Hematopoietic multipotent progenitor cell (in vitro differentiated cells): ENCODE measurements at regions not wholly inside any gene's neighbourhood (a gene's known extent, or its start where the extent isn't known, plus 50 kb on each side); places are given as distances from the start of the nearest gene placed in this dataset.
"Not testable (repeated sequence)": the region's sequence is repeated elsewhere in the genome, so short reads cannot be mapped to it uniquely, and the experiment has no call there.

ENCODE experiments used
- DNase-seq, 3 donors: peaks; one replicate each; pipeline ENCODE4 v3.0.0-alpha.2; 2011 to 2015; ENCODE audit warnings: low read depth in 2 of 3, low spot score in 2 of 3

DNA sequence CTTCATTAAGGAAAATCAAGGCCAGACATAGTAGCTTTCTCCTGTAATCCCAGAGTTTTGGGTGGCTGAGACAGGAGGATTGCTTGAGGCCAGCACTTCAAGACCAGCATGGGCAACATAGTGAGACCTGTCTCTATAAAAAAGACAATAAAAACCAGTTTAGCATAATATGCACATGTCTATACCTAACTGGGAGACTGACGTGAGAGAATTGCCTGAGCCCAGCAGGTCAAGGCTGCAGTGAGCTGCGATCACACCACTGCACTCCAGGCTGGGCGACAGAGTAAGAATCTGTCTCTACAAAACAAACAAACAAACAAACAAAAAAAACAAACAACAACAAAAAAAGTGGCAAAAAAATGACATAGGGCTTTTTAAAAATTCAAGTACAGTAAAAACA is 820.8 kb downstream of the MTRR start:
- DNase-seq, result no peak

DNA sequence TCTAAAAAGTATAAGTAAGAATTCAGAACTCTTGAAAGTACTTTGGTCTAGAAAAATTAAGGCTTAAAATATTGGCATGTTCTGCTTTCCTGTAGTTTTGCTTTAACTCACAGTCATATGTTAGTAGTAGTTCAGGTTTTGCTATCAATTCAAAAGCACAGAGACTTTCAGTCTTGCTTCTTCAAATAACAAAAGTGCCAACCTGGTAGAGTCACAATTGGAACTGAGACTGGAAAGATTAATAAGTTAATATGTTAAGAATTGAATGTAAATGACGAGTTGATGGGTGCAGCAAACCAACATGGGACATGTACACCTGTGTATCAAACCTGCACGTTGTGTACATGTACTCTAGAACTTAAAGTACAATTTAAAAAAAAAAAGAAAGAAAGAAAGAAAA is 822.3 kb downstream of the MTRR start:
- no peak for DNase-seq

- no peak for DNase-seq
Measured at GRCh38 chr5:8693341-8693844, 824.4 kb downstream of the MTRR start.

- DNase-seq, result no peak
Measured at GRCh38 chr5:8694545-8694944, 825.6 kb downstream of the MTRR start.

- no peak for DNase-seq
Measured at GRCh38 chr5:8695902-8696845, 827.2 kb downstream of the MTRR start.

DNA sequence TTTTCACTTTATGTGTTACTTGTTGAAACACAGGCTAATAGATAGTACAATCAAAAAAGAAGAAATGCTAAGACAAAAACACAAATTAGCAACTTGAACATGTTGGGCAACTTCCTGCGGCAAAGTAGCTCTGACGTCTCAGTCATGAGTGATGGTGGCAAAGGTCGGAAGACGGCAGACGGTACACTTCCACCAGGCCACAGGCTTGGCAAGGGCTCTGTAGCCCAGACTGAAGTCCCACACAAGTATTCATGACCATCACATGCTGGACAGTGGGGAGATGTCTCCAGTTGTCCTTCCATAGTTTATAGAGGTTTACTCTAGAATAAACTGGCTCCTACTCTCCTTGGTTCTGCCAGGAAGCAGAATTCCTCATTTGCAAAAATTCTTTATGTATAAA is 831.3 kb downstream of the MTRR start:
- DNase-seq, result no peak

DNA sequence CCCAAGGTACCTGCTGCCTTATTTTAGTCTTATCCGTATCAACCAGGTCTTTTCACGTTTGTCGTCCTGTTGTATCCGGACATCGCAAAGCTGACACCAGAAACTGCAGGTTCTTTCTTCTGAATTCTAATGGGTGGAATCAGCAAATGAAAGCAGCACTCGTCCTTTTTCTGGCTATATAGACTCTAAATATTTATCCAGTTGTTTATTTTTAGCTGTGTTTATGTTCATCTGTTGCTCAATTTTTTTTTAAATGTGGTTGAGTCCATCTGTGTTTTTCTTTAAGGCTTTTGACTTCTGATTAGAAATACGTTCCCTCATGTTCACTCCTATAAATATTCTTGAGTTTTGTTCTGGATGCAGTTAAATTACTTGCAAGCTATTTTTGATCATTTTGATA is 831.7 kb downstream of the MTRR start:
- no peak for DNase-seq

GRCh38 chr5:8701251-8701650 is 832.3 kb downstream of the MTRR start:
- DNase-seq, result no peak

DNA sequence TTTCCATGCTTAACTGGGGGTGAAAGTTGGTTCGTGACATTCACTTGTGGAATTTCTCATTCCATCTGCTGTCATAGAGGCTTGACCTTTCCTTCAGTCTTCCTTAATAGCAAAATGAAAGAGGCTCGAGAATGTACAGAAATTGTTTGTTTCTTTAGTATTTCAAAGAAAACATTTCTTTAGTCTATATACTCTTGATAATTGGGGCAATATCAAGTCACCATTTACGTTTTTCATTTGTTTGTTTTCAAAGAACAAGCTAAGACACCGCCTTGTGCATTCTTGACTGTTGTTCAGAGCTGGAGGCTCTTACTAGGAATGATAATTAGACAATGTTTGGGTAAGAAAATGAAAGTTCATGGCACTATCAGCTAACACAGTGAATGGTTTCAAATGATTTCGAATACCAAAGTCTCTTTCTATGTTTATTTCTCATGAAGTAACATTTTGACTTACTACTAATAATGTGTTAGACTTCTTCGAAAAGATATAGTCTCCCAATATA is 835.4 kb downstream of the SEMA5A start:
- DNase-seq, result no peak

- no peak for DNase-seq
Measured at GRCh38 chr5:8714198-8714597, 831.7 kb downstream of the SEMA5A start.

DNA sequence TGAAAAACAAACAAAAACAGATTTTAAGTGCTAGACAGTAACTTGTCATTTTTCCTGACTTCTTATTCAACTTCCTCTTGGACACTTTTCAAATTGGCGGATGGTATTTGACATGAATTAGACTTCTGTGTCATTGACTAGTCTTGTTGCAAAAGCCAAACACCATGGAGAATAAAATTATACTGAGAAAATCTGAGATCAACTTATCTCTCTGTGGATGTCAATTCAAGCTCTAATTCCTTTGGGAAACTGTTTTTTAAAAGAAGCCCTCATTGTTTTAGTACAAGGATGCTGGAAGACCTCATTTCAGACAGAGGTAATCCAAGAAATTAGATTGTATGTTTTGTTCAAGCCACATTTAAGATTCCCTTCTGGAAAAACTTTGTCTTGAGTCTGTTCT is 831.0 kb downstream of the SEMA5A start:
- no peak for DNase-seq

- DNase-seq, result no peak
Measured at GRCh38 chr5:8719796-8720195, 826.1 kb downstream of the SEMA5A start.

GRCh38 chr5:8720506-8720905 is 825.4 kb downstream of the SEMA5A start:
- DNase-seq, result no peak

DNA sequence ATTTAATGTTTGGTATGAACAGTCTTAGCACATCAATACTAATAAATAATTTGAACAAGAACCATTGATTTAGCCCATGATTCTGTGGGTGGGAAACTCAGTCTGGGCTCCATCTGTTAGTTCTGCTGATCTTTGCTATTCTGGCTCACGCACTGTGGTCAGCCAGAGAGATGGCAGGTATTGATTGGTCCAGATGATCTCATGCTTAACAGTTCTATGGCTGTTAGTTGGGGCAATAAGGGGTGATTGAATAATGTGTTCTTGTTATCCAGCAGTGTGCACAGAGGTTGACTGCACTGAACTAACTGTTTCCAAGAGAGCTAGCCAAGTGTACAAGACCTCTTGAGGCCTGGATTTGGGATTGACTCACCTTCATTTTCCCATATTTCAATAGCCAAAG is 824.3 kb downstream of the SEMA5A start:
- no peak for DNase-seq

- DNase-seq, result no peak
Measured at GRCh38 chr5:8726383-8727036, 819.4 kb downstream of the SEMA5A start.

GRCh38 chr5:8727396-8727795 is 818.5 kb downstream of the SEMA5A start:
- no peak for DNase-seq

- no peak for DNase-seq
Measured at GRCh38 chr5:8729437-8729836, 816.4 kb downstream of the SEMA5A start.

DNA sequence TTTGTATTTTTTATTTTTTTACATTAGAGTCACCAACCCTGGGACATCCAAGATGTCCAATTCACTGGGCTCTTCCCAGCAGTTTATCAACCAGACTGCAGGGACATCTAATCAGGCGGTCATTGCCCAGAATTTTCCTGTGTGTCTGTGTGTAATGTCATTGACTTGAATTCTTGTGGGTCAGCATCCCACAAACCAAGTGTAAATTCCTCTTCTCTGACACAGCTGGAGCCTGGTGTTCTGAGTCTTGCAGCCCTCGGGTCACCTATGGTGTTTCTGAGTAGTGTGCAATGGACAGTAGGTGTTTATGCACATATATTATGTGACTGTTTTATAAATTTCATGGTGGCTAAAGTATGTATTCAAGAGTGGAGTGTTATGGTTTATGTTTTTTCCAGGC is 815.7 kb downstream of the SEMA5A start:
- no peak for DNase-seq

DNA sequence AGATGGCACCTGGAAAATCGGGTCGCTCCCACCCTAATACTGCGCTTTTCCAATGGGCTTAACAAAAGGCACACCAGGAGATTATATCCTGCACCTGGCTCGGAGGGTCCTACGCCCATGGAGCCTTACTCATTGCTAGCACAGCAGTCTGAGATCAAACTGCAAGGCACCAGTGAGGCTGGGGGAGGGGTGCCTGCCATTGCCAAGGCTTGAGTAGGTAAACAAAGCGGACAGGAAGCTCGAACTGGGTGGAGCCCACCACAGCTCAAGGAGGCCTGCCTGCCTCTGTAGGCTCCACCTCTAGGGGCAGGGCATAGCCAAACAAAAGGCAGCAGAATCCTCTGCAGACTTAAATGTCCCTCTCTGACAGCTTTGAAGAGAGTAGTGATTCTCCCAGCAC is 814.8 kb downstream of the SEMA5A start:
- not testable (repeated sequence) for DNase-seq

GRCh38 chr5:8740595-8740994 is 805.3 kb downstream of the SEMA5A start:
- DNase-seq, result no peak

DNA sequence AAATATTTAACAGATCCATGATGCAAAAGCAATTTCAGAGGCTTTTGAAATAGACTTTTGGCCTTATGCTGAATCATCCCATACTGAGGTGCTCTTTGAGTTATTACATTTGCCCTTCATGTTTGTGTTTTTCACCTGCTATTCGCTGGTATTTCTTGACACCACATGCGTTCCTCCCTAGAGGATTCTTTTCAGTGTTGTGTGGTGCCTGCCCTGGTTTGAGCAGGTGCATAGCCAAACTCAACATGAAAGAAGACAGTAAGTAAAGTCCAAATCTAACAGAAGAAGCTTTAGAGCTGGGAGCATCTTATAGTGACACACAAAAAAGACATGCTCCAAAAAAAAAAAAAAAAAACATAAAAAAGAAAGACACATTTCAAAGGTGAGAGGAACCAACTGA is 796.3 kb downstream of the SEMA5A start:
- DNase-seq, result no peak

GRCh38 chr5:8750100-8750499 is 795.8 kb downstream of the SEMA5A start:
- no peak for DNase-seq
